ENCODE measurements at regions not wholly inside any gene's neighbourhood (a gene's known extent, or its start where the extent isn't known, plus 50 kb on each side); places are given as distances from the start of the nearest gene placed in this dataset.
"Not testable (repeated sequence)": the region's sequence is repeated elsewhere in the genome, so short reads cannot be mapped to it uniquely, and the experiment has no call there.

DNA sequence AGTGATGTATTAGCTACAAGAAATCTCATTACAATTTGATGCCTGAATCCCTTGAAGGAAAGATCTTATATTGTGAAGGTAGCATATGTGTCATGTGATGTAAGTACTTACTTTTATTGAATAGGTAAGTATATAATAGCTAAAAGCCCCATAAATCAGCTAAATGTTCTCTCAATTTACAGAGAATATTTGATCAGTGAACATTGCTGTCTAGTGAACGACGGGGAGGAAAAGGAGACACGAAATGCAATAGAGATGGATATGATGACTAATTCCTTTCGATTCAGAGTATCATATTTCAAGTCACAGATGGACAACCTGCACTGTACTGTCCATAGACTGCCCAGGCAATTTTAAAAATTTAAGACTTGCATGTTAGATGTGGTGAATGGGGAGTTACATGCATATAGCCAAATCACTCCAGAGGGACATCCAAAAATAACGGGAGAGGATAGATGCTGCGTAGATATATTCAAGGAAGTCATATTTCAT, 462.1 kb upstream of the CDIN1 start:
- no peak for DNase-seq

DNA sequence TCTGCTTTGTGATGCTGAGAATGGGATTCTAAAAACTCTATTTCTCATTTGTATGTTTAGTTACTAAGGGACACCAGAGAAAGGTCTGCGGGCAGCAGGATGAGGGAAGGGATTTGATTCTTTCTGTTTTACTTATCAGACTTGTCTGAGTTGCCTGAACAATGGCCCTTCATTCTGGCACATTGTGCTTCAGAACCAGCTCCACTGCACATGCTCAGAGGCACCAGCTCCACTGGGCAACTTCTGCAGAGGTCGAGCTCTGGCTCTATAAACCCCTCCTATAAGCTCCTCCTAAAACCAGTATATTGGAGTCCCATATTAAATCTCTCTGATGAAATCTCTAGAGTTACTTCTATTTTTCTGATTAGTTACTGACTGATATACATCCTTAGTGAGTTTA, 453.2 kb upstream of the CDIN1 start:
- DNase-seq: no peak

DNA sequence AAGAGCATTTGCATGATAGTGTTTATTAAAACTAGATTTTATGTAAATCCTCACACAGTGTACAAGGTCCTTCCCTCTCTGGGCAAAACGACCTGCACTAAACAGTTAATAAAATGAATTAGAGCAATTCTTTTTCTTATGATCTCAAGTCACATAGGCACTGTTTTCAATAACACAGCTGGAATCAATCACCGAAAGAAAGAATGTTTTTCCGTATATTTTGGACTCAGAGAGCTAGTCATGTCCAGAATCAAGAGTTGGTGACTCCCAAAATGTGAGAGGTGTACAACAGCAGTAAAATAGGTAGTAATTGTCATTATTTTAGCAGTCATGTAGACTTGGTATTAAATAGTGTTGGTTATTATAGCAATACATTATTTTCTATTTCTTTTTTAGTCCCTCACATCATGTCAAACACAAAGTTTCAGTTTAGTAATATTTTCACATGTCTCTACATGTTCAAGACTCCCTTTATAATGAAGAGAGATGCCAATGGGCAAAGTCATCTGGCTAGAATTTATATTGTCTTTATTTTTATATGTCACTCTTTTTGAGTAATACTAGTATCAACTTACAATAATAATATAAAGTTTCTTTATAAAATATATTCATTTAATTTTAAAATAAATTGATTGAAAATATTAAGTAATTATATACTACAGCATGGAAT, 448.6 kb upstream of the CDIN1 start:
- no peak for DNase-seq

DNA sequence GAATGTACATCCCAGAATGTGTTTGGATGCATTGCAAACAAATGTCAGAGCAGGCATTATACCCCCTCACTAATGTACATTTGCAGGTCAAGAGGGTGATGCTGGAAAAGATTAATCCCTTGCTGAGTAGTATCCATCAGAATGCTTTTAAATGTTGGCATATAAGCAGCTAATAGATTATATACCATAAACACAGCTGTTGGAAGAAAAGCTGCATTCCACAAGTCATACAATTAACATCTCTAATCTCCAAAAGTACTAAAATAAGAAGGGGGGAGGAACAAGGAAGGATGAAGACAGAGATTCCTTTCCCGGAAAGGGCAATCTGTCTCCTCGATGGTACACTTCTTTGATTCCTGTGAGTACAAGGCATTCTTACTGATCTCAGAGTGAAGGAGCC, 445.7 kb upstream of the CDIN1 start:
- DNase-seq: no peak

DNA sequence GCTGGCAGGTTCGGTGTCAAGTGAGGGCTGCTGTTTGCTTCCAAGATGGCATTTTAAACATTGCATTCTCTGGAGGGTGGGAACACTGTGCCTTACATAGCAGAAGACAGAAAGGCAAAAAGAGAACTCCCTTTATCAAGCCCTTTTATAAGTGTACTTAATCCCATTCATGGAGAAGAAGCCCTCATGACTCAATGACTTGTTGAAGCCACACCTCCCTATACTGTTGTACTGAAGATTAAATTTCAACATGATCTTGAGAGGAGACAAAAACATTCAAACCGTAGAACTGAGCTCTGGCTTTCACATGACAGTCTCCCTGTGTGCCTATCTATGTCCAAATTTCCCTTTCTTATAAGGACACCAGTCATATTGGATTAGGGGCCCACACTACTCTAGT, 443.4 kb upstream of the CDIN1 start:
- no peak for DNase-seq

DNA sequence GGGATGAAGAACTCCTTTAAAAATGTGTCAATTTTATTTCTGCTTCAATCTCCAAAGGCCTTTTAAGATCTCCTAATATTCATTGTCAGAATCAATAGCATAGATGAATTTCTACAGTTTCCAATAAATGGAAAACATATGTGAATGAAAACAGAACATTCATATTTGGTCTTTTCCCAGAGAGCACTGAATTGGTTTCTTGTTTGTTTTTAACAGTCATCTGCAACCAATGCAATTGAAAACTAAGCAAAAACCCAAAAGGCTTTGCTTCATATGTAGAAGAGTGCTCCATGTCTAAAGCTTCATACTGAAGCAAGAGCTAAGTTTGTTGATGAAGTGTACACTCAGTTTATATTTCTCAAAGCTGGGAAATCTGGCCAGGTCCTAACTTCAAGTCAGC, 426.5 kb upstream of the CDIN1 start:
- no peak for DNase-seq

DNA sequence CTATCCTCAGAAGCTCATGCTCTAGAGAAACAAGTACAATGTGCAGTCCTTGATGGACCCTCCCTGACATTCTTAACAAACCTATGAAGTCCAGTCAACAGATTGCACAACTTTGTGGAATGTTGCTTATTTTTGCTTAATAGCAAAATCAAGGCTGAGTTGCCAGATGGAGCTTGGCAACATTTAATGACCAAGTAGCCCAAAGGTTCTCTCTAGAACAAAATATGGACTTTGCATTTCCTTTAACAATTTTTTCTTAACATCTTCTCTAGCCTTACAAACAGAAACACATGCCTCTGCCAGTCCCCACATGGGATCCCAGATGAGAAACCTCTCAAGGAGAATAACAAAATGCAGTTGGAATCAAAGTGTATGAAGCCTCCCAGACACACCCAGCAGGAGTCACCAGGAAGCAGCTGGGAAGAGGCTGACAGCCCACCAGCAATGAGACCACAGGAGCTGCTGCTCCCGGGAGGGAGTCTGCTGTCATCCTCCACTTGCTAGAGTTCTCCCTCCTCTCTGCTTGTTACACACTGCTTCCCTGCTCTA, 422.5 kb upstream of the CDIN1 start:
- no peak for DNase-seq

DNA sequence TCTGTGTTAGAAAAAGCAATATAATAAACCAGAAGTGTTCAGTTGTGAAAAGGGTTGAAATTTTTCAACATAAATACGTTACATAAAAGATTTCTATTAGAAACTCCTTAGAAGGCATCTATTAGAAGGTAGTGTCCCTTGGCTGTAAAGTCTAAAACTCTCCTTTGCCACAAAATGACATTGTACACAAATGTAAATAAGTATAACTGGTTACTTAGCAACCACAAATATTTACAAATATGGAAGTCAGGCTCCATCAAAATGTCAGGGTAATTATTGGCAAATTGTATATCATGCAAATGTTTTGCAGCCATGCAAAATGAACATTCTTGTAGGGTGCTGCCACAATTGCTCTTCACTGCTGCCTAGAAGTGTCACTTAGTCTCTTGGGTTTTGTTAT, 419.1 kb upstream of the CDIN1 start:
- DNase-seq: no peak

DNA sequence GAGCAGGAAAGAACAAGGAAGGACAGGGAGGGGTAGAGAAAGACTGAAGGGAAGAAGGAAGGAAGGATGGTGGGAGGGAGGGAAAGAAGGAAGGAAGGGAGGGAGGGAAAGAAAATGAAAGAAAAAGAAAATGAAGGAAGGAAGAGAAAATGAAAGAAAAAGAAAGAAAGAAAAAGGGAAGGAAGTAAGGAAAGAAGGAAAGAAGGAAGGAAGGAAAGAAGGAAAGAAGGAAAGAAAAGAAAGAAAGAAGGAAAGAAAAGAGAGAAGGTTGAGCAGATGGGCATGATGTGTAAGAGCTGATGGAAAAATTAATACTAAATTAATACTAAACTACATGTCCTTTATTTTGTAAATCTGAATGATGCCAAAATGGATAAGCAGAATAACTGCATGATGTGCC, 418.3 kb upstream of the CDIN1 start:
- no peak for DNase-seq

DNA sequence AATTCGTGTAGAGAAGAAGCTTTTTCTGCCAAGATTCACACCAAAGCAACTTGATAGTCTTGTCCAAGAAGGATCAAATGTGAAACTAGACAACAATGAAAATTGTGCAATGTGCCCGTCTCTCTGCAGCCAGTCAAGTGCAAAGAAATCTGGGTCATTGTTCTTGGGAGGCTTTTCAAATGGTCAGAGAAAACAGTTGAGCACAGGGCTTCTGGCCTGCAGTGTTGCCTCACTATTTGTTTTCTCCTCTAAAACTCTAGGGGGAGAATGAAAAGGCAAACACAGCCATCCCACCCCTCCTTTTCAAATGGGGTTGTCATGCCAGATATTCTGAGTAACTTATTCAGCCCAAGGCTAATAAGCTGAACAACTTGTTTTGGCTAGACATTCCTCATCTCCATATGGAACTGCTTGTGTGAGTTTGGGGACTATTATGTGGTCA, 417.6 kb upstream of the CDIN1 start:
- DNase-seq: no peak

DNA sequence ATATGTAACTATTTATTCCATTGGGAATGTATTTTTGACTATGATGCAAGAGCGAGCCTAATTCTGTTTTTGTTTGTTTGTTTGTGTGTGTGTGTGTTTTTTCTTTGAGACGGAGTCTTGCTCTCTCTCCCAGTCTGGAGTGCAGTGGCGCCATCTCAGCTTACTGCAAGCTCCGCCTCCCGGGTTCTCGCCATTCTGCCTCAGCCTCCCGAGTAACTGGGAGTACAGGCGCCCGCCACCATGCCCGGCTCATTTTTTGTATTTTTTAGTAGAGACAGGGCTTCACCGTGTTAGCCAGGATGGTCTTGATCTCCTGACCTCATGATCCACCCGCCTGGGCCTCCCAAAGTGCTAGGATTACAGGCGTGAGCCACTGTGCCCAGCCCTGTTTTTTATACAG, 415.4 kb upstream of the CDIN1 start:
- DNase-seq: not testable (repeated sequence)

DNA sequence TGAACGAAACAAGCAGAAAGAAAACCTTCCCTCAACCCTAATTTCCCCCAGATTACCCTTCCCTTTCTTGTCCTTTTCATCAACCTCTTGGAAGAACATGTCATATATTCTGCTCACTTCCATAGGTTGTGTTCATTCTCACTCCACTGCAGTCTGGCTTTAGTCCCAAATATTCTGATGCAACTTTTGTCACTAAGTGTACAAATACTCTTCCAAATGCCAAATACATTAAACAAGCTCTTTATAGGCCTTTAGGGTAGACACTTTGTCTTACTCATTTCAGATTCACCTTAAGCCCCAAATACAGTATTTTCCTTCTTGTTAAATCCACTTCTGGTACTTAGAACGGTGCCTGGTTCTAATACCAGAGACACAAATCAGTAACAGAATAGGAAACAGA, 406.5 kb upstream of the CDIN1 start:
- DNase-seq: no peak

DNA sequence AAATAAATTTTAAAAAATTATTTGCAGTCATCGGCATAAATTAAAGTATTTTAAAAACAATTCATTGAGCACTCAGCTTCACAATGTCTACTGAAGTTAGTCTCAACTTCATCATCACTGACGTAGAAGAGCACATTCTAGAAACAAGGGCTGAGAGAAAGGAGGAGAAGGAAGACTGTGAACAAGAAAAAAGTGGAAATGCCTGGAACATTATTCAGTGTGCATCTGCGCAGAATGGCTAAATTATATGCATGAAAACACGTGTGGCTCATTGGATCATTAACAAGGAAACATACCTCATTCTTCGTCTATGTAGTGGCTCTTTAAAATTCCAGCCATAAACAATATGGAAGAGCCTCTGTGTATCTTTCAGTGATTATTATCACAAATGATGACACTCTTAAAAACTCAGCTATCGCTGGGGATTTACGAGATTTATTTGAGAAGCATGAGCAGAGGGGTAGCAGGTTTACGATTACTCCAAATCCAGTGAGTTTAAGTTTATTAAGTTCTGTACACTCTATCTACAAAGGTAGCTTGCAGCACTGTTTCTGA, 404.2 kb upstream of the CDIN1 start:
- no peak for DNase-seq

DNA sequence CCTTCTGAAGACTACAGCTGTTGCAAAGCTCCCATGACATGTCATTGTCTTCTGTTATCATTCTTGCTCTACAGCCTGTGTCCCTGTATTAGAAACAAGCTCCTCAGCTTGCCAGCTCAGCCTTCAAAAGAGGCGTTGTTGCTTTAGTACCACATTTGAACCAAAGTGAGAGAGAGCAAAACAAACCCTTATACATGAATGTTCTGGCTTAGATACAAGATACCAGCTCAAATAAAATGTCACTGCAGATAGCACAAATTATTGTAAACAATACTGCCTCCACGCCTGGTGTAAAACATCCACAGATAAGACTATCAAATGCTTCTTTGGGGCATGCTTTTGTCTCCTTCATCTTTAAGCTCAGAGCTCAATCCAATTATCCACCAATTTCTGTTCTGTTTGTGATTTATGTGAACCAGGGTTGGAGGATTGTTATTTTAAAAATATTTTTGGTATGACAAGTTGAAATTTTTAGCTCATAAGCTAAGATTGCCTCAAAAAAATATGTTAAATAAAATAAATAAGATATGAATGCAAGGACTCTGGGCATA, 403.6 kb upstream of the CDIN1 start:
- no peak for DNase-seq

DNA sequence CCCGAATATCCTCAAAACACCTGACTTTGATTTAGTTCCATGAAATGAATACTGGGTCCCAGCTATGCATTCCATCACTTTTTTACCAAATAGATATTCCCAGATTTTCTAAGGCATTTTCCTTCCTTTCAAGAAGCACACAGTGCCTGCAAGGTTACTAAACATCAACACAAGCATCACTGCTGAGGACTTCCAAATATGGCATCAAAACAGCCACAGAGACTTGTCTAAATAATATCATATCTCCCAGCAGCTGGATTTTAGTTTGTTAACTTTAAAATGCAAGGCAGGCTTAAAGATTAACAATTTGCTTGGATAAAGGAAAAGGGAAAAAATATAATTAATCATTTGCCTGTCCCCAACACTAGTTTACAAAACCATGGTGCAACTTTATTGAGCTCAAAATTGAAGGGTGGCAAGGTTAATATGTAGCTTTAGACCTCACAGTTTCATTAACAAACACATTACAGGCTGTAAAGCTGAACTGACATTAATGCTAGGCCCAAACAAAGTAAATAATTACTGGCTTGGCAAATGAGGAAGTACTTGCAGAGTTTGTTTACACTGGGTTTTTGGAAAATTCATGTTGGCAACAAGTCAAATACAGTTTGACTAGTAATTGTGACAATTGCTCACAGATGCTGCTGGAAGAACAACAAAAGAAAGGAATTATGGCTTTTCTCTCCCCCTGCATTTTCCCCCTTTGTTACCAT, 401.7 kb upstream of the CDIN1 start:
- no peak for DNase-seq

DNA sequence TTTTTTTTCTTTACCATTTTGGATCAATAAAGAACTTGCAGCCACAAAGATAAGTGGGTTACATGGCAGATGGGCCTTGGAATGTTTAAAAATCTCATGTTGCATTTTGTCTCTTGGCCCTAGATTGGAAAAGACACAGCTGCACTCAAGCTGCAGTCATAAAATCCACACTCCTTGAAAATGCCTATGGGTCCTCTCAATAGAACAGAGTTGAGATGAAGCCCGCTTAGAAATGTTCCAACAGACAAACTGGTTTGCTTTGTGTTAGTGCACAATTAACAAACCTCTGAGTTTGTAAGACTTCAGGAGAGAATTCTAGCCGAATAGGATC, 401.2 kb upstream of the CDIN1 start:
- DNase-seq: no peak

DNA sequence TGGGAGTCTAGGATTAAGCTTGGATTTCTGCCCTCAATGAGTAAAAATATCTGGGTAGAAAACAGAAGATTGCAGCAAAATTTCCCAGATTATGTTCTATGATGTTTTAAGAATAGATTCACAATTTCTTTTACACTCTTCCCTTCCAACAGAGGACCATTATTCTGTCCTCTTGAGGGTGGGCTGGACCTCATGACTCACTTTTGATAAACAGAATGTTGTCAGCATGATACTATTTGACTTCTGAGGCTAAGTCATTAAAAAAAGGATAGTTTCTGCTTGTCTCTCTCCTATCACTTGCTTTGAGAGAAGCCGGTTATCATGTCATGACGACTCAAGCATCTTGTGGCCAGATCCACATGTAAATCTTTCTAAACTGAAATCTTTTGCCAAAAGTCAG, 396.2 kb upstream of the CDIN1 start:
- DNase-seq: no peak

DNA sequence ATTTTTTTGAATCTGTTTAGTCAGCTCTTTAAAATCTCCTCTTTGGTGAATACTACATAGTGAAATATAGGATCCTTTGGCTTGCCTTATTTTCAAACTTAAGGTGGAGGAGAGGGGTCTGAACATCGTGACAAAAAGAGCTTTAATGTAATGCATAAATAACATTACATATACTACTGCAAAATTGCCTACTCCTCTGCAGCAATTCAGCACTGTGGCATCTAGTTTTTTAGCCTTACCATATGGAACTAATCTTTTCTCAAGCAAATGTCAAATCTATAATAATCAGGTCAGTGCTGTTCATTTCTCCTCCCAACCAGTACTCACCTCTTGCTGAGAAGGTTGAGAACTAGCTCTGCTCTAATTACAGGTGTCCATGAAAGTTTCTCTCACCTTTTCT, 394.0 kb upstream of the CDIN1 start:
- no peak for DNase-seq

DNA sequence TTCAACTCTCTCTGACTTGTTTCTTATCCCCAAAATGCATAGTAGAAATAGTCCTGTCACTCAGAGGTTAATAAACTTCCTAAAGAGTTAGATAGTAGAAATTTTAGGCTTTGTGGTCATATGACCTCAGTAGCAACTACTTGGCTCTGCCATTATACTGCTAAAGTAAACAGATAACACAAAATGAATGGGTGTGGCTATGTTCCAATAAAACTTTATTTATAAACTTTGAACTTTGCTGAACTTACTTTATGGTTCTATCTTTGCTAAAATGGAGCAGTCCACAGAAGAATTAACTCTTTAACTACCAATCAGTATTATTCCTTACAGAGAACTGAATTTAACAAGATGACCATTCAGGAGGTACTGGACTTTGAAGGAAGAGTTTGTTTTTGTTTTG, 393.6 kb upstream of the CDIN1 start:
- DNase-seq: no peak

DNA sequence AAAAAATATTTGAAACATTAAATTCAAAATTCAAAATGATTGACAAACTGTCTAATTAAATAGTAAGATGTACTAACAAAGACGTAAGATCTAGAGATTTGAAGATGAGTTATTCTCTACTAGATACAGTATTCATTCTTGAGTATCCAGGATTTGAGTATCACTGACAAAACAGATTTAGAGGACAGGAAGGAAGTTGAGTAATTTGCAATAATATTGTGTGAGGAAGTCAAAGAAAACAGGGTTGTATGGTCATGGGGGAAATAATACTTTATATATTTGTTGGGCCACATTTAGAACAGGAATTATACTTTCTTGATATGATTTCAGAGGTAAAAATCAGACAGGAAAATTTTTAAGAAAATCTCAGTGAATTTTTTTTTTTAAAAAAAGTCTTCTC, 393.1 kb upstream of the CDIN1 start:
- no peak for DNase-seq

DNA sequence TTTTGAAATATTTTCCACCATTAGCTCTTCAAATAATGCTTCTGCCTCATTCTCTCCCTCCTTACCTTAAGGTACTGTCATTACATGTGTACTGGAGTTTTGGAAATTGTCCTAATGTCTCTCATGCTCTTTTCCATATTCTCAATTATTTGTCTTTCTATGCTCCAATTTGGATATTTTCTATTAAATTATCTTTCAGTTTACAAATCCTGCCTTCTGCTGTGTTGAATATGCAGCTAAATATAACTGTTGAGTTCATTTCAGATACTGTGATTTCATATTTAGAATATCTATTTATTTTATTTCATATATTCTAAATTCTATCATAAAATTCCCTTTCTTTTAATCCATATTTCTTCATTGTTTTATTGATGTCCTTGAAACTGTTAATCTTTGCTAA, 388.0 kb upstream of the CDIN1 start:
- no peak for DNase-seq

DNA sequence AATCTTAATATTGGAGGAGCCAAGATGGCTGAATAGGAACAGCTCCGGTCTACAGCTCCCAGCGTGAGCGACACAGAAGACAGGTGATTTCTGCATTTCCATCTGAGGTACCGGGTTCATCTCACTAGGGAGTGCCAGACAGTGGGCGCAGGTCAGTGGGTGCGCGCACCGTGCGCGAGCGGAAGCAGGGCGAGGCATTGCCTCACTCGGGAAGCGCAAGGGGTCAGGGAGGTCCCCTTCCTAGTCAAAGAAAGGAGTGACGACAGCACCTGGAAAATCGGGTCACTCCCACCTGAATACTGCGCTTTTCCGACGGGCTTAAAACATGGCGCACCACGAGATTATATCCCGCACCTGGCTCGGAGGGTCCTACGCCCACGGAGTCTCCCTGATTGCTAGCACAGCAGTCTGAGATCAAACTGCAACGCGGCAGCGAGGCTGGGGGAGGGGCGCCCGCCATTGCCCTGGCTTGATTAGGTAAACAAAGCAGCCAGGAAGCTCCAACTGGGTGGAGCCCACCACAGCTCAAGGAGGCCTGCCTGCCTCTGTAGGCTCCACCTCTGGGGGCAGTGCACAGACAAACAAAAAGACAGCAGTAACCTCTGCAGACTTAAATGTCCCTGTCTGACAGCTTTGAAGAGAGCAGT, 383.9 kb upstream of the CDIN1 start:
- DNase-seq: not testable (repeated sequence)

DNA sequence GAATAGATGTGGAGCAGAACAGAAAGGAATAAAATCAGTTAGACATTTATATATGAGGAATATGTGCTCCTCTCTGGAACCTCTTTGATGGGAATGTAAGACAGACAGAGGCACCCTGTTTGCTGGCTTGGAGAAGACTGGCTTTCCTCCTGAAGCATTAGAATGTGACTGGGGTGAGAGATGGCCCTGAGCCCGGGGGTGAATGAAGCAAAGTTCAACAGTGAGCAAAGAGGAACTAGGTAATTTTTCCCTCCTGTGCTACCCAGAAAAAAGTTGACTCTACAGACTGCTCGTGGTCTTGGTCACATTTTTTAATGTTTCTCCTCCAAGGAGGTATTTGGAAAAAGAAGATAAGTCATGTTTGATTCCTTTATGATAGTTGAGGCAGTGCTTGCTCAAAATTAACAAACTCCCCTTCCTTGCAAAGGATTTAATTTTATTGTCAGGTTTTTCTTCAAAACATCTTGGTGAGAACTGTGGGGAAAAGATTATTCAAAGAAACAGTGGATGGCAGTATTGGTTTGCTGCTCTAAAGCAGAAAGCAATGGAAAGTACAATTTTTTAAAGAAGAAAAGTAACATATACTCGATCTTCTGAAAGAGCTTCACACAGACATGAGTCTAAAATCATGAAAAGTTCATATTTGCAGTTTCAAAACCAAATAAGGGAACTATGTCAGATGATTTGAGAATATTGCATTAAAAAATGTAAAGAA, 370.4 kb upstream of the CDIN1 start:
- DNase-seq: no peak
